EL (cell line): ENCODE measurements at regions not wholly inside any gene's neighbourhood (a gene's known extent, or its start where the extent isn't known, plus 50 kb on each side); places are given as distances from the start of the nearest gene placed in this dataset.
A peak's percentile ranks its signal among the peaks of the same experiment; 100 is the strongest.

Source experiments
- DNase-seq: peaks from one replicate; pipeline ENCODE4 v3.0.0-alpha.2; 2016

DNA sequence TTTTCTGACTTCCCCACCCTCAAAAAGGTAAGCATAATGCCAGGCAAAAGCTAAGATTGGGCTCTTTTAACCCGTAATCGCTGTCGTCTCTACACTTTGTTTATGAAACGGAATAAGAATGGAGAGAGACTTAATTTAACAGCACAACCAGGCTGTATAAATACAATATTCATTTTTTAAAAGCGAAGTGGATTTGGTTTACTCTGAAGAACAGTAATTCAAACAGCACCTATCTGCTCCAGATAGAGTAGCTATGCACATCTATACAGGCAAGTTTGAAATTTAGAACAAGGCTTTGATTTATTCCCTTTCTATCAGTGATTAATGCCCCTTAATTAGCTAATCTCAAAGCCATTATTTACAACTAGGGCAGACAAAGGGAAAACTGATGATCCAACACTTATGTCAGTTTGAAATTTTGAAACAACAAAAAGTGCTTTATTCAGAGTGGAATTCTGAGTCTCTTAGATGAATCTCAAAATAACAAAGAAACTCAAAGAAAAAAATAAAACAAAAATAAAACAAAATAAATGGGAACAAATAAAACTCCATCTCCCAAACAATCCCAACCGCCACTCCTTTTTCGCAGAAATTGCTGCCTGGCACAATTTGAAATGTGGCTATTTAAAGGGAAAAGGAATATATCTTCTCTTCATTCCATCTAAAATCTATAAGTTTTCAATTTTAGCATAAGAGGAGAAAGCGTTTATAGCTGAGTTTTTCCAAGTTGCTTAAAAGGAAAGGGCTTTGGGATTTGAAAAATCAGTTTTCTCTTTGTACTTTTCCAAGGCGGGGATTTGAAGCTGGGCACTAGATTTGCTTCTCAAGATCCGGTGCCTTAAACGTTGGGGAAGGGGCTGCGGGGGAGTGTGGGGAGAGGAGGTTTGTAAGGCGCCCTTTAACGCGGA, 298.6 kb downstream of the PARP8 start:
- no peak for DNase-seq

DNA sequence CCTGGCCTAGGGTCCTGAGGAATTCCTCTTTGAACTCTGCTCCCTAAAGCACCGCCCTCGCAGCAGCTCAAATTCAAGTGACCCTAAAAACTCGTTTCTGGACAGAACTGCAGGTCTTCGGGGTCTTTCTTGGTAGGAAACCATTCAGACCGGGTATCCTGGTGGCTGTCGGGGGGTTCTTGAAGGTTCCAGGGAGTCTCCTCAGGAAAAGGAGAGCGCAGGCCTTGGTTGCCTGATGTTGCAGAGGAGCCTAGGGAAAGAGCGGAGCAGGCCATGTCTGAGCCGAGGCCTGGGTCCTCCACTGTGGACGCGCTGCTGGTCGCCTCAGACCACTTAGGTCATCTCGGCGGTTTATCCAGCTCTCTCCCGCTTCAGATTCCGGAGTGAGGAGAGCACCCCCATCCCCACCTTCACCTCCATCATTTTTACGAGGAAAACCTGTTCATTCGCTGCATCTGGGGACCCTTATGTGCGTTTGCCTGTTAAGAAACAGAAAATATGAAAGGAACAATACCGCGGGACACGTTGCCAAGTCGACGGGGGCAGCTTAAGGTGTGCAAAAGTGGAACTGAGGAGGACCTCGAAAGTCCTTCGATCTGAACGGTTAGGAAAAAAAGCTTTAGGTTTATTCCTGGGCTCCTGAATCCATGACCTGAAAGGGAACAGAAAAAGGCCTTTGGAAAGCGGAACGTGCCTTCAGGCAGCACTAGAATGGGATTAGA, 299.4 kb downstream of the PARP8 start:
- no peak for DNase-seq

DNA sequence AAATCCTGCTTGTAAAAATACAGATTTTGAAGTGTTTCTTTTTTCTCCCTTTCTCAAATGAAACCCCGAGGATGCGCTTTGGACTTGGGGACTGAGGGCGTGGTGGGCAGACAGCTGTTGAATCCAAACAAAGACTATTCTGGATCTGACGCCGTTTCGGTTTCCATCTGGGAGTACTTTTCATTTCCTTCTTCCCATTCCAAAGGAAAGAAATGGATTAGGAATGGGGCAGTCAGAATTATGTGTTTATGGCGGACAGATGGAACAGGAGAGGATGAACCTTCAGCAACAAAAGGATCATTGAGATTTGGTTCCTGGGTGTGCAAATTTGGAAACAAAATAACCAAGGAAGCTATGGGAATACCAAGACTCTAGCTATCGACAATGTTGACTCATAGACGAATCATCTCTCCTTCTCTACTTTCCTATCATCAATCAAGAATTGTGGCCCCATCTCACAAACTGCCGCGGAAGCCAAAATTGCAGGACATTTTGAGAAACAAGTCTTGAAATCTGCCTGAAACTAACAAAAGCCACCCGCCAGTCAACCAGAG, 300.6 kb downstream of the PARP8 start:
- no peak for DNase-seq

DNA sequence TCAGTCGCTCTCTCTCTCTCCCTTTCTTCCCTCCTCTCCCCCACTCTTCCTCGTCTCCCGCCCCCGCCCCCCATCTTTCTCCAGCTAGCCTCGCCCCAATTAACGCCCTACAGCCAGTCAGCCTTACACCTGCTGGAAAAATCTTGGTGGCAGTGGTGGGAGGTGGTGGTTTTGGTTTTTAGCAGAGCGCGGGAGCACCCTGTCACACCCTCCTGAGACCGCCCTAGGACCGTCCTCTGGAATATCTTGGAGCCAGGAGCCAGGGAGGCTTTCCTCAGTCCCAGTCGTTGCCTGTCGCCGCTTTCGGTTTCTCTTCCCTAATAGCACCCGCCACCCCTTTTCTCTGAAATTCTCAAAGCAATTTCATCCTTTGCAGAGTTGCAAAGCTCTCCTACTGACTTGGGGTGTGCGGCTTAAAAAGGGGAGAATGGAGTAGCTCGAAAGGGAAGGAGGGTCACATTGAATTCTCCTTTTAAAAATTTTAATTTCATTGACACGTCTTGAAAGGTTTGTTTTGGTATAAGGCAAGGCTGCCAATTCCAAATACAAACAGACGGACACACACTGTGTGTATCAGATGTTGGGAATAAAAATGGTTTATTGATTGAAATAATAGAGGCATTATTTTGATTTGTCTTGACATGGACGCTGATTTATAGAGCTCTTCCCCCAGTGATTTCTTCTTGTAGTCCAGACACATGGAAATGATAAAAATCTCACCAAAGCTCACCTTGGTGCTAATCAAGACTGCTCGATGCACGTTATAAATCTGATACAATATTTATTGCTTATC, 301.3 kb downstream of the PARP8 start:
- peak; percentile 27 for DNase-seq

DNA sequence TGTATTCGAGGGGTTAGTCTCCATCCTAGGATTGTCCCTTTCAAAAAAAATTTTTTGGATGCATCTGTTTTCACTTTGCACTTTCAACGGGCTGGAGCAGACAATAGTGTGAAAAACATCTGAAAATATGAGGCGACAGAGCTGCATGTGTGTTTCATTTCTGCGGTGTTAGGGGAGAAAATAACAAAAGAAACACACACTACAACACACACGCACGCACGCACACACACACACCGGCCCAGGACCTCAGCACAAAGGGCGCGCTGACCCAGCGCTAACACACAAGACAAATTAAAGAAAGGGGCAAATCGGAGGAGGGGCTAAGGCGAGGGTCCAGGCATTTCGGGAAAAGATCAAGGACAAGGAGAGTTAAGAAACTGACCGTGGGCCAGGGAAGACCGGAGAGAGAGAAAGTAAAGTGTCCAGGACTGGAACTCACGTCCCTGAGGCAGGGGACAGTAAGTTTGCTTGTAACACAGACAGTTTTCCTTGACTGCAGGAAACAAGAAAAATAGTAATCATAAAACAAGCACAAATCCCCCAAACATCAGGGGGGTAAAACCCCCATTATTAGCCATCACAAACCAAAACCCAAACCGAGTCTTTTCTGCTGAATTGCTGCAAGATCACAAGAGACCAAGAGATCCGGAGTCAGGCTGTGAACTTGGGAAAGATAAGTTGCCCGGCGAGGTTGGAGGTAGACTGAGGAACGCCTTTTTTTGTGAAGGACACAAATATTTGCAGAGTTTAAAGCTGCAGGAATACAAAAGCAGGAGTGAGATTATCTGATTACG, 302.1 kb downstream of the PARP8 start:
- no peak for DNase-seq

DNA sequence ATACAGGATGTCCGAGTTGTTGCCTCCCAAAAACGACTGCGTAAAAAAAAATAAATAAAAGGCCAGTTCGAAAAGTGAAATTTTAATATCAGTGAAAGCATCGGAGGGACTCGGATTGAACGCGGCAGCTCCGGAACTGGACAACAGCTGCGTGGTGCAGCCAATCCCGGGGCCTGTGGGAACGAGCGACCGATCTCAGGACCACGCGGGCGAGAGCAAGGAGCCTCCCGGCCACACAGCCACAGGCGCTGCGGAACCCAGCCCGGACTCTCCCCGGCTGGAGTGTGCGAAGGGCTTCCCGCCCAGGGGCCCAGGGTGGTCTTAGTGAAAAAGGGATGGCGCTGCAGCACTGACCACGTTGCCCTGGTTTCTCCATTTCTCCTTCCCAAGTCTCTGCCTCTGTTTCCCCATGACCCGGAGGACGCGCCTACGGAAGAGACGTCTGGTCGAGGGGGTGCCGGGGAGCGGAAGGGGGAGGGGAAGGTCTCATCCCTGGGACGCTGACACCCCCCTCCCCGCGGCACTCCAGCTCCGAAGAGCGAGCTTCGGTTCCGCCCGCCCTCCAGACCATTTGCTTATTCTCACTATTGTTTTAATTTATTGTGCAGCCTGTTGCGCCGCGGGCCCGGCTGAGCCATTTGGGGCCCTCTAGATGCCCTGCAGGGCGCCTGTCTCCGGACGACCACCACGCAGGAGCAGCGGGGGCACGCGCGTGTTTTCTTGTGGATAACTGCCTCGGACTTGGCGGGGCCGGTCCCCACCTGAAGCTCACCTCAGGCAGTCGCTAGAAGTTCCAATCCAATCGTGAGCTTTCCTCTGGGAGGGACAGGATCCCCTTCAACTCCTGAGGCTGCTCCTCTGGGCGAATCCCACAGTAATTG, 303.0 kb downstream of the PARP8 start:
- DNase-seq = no peak

DNA sequence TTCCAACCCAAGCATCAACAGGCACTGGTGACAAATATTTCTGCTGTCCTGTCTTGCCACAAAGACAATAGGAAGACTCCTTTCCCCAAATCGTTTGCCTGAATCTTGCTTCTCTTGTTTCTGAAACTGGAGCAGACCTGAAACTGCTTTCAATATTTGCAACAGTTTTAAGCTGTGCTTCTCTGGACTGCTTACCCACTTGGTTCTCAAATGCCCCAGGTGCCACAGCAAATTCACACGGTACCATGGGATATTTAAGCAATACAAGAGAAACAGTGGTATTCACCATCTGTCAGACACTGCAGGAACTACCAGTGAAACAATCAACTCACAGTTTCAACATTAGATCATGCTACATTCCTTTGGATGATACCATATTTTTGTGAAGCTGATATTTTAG, 309.4 kb downstream of the PARP8 start:
- no peak for DNase-seq

DNA sequence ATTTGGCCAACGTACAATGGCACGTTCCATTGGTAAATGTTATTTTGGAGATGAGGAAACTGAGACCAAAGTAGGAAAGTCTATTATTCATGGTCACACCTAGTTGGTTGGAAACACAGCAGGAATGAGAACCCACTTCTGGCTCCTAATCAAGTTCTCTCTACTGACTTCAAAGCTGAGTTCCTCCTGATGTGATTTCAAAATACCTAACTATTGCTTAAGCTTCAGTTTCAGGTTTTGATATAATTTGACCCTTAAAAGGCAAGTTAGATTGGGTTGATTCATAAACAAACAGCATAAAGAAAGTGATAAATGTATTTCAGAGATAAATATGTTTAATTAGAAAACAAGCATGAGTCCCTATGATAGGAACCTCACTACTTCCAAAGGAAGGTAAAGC, 312.5 kb downstream of the PARP8 start:
- no peak for DNase-seq

DNA sequence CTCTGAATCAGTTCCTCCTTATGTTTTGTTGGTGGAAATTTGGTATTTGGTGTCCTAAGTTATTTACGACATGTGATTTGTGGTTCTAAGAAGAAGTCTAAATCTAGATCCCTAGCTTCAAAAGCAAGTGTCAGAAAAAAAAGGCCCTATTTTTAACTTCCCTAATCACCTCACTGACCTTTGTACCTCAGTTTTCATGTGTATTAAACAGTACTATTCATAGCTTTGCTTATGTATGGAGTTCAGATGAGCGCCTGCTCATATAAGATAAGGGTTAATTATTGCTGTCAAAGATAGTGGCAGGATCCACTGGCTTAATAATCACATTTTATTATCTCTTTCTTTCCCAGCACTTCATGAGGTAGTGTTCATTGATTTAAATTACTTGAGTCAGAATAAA, 318.2 kb downstream of the PARP8 start:
- no peak for DNase-seq

DNA sequence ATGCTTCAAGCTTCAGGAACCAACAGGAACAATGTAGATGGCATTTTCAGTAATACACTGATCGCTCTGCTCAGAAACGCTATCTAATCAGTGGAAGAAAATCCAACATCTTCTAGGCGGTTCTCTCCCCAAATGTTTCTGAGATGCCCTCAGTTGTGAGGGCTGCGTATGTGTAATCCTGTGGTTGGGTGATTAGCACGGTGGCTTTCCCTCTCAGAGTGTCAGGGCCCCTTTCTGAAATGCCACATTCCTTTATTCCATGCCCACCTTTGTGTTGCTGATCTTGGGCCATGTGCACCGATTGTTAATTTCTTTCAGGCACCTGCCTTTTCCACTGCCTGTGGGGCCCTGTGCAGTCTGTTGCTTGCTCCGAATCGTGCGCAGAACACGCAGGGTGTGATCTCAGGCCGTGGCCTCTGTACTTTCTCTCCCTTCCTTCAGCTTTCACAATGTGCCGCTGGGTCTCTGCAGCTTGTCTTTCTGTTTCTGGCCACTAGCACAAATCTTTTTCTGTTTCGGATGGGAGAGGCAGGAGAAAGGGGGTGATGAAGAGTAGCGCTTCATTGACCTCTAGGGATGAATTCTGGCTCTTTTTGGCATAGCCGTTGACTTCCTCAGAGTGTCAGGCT, 324.0 kb downstream of the PARP8 start:
- DNase-seq = no peak

DNA sequence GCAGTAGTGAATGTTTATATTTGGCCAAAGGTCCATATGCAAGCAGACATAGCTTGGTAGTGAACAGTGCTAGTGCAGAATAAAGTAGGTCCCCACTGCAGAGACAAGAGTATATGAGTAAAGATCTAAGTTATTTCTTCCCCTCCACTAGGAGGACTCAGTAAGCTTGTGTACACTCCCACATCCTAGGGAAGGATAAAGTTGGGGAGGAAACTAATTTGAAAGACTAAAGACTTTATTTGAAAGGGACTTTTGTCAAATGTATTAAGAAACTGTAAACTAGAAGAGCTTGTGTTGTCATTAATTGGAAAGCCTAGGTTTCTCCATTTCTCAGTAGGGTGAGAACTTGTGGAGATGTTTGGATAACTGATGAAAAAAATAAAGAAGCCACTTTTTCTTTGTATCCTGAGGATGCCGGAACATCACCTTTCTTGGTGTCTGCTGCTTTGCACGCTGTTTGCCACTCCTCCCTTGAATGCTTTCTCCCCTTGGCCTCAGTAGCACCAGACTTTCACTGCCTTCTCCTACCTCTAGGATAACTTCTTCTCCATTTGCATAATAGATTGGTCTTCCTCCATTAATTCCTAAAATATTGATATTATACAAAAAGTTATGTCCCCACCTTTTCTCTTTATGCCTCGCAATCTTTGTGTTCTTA, 329.0 kb downstream of the PARP8 start:
- no peak for DNase-seq

DNA sequence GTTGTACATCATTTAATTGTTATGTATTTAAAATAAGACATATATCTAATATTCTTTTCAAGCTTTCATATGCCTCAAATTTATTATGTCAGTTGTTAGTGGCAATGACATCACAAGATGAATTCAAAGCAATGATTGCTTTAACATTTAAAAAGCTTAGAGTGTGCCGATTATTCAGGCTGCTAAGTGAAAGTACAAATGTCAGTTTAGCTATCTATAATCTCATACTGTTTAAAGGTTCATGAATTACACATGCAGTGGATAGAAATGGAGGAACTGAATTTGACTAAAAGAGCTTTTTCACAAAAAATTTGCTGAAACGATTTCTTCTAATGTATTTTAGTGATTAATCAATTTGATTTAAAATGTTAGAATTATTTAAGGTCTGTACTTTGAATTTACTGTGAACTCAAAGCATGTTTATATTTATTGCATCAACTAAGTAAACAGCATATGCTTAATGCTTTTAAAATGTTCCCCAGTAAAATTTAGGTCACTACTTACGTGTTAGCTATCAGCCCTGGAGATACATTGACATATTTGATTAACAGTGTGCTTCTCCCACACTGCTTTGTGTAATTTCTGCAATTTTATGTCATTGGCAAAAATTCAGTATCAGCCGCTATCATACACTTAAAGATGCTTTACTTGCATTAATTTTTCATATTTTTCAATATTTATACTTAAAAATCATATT, 334.9 kb downstream of the PARP8 start:
- DNase-seq = no peak

DNA sequence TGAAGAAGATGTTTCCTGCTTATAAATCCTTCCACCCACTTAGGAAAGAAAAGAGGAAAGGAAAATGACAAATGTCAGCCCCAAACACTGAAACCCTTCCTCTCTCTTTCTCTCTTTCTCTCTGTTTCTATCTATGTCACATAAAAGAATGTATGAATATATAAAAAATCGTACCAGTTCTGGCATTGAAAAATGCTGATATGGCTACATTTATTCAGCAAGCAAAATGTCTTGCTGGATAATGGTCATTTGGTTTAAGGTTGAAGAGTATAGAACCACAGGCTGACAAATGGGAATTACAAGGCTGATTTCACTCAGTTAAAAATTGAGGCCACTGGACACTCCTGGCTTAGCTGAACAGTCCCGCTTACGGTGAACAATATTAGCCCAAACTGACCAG, 335.9 kb downstream of the PARP8 start:
- DNase-seq = no peak

DNA sequence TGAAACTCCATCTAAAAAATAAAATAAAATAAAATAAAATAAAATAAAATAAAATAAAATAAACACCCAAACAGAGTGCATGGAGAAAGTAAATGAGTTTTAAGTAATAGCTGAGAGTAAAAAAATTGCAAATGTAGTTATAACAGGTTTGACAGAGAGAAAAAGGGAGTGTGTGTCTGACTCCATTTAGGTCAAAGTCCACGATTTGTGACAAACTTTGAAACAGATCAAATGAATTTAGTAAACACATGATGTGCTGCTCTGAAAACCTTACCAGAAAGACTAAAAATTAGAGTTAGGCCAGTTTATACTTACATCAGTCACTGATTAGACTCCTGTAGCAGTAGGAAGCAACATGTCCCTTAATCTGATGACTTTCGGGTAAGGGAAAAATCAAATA, 346.6 kb downstream of the PARP8 start:
- no peak for DNase-seq

DNA sequence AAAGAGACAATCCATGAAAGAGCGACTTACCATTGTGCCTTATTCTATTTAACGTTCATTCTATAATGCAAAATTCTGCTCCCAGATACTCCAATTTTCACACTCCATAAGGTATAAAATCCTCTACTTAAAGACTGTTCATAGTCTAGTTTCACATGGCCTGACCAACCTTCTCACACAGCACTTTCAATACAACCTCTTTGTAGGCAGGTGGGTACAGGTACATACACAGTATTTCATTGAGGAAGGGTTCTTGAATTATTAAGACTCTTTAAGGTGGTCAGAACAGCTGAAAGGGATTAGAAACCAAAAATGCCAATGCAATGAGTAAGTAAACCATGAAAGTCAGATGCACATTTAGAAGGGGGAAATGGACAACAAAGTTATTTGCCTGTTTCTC, 352.0 kb downstream of the PARP8 start:
- DNase-seq = no peak

DNA sequence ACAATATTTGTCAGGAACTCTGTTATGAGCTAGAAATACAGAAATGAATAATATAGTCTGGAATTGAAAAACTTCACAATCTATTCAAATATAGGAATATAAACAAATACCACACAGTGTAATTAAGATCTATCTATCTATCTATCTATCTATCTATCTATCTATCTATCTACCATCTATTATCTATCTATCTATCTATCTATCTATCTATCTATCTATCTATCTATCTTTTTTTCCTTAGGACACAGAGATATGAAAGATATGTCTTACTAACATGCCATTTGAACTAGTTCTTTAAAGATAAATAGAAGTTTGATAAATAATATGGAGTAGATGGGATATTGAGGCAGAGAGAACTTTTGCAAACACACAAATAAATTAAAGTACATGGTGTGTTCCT, 357.8 kb downstream of the PARP8 start:
- DNase-seq = no peak

DNA sequence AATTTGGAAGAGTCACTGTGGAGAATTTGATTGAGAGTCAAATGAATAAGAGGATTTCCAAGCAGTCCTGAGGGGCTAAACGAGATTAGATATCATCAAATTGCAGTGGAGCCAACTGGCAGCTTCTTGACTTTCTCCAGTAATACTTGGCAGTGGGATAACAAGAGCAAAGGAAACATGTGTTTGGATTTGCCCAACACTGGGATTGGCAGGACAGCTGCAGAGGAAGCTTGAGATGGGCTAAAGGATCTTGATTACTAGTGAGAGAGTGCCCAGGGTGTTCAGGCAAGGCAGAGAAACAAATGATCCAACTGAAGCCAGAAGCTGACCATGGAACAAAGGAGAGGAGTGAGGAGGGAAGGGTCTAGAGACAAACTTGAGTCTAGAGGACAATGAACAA, 356.0 kb upstream of the ISL1 start:
- no peak for DNase-seq

DNA sequence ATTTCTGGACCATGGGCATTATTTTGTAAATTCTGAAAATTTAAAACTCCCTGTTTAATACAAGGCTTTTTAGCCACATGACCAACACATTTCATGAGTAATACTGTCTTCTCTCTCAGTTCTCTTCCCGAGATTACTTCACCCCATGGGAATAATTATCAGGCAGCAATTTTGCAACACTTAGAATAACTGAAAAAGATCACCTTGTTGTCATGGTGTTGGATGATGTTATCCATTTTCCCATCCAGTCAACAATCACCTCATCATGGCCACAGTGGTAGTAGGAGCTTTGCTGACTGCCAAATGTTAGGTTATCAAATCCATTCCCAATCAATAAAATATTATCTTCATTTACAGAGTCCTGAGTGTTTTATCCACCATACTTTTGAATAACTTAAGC, 354.9 kb upstream of the ISL1 start:
- DNase-seq = no peak

DNA sequence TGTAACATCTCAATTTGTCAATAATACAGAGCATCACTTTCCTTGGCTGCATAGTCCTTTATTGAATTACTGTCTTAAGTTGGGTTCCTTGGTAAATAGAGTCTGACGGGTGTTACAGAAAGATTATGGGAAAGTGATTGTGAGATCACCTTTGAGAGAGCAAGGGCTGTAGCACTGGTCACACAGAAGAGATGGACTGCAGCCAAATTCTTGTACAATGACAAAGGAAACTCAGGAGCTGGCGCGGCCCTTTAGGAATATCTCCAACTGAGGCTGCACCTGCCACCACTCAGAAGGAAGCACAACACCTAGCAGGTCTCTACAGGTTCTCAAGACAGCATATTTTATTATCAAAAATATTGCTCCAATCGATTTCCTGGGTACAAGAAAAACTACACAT, 350.0 kb upstream of the ISL1 start:
- no peak for DNase-seq
